GM19351 (cell line): ENCODE measurements at regions not wholly inside any gene's neighbourhood (a gene's known extent, or its start where the extent isn't known, plus 50 kb on each side); places are given as distances from the start of the nearest gene placed in this dataset.

ENCODE experiments used
- ATAC-seq: cut with Tn5 transposase; IDR thresholded peaks from one replicate; pipeline ENCODE4 v1.9.1; 2021; ENCODE audit warnings: mild to moderate bottlenecking, moderate library complexity; ENCODE audit not compliant: unreplicated experiment

- no peak for ATAC-seq
Measured at GRCh38 chr12:75844049-75844770, 187.4 kb downstream of the PHLDA1 start.

DNA sequence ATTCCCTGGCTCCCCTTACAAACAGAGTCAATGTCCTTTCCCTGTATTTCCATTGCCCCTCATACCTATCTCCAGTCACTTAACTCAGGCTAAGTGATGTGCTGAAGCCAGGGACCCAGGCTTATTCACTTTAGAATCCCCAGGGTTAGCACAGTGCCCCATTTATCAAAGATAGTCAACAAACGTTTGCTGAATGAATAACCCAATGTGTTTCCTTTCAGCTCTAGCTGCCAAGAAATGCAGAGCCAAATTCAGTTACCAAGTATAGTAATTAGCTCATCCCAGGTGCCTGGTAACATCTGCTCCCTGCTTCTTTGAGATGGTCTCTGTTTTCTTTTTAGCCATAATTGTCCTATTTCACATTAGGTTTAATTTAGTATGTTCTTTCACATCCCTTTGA is 189.5 kb downstream of the PHLDA1 start:
- ATAC-seq: no peak

- peak; percentile 79 for ATAC-seq
Measured at GRCh38 chr12:75840994-75841355, 190.6 kb downstream of the PHLDA1 start.

DNA sequence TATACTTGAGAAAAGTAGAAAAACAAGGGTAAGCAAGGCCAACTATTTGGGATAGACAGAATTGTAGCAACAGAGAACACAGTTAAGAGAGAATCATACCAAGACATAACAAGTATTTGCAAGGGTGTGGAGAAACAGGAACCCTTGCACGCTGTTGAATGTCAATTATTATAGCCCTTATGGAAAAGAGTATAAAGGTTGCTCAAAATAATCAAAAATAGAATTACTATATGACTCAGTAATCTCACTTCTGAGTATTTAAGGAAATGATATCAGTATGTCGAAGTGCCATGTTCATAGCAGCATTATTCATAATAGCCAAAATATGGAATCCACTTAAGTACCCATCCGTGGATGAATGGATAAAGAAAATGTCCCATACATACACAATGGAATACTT is 193.3 kb downstream of the PHLDA1 start:
- peak; percentile 46 for ATAC-seq

- no peak for ATAC-seq
Measured at GRCh38 chr12:75837700-75838099, 193.9 kb downstream of the PHLDA1 start.

DNA sequence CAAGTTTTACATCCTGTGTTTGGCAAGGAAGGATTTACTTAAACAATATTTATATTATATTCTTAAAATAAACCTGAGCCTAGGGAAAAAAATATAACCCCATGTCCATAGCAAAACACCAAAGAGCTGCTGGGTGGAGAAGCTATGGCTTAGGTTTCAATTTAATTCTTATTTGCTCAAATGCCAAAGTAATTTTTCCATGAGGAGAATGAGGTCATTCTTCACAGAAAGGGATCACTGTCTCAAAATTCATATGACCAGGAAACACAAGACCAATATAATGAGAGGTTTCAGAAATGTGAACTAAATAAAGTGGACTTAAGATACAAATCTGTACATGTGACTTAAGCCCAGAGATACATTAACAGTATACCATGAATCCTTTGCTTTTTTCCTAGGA is 195.0 kb downstream of the PHLDA1 start:
- ATAC-seq: no peak

- no peak for ATAC-seq
Measured at GRCh38 chr12:75834591-75834990, 197.0 kb downstream of the PHLDA1 start.

- ATAC-seq: no peak
Measured at GRCh38 chr12:75833268-75833667, 198.3 kb downstream of the PHLDA1 start.

- ATAC-seq: no peak
Measured at GRCh38 chr12:75831402-75831801, 200.2 kb downstream of the PHLDA1 start.

DNA sequence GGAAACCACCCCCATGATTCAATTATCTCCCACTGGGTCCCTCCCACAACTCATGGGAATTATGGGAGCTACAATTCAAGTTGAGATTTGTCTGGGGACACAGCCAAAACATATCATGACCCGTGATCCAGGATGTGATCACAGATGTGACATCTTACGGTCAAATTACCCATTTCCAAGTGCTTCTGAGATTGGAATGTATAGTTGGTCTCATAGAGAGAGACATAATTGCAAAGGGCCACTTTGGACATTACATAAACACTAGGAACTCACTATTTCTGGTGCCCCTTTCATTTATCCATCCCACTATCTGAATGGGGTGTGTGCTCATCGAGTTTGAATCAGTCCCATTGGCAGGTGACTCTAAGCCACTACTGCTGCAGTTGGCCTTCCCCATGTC is 204.5 kb downstream of the PHLDA1 start:
- ATAC-seq: no peak

DNA sequence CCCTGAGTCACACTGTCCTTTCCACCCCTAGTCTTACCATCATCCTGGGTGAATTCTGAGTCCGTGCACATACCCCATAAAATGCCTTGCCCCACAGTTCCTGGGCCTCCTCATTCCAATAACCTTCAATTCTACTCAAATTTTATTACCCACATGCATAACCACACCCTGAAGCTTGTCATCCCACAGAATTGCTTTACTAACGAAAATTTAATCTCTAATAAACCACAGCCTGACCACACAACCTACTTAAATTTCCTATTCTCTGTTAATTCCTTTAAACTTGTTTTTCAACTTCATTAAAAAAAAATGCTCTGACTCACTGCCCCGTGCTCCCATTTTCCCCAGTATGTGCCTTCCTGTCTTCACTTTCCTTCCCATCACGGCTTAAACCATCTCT is 205.9 kb downstream of the PHLDA1 start:
- no peak for ATAC-seq

GRCh38 chr12:75823475-75823874 is 208.1 kb downstream of the PHLDA1 start:
- ATAC-seq: no peak

- no peak for ATAC-seq
Measured at GRCh38 chr12:75822416-75822815, 209.2 kb downstream of the PHLDA1 start.

DNA sequence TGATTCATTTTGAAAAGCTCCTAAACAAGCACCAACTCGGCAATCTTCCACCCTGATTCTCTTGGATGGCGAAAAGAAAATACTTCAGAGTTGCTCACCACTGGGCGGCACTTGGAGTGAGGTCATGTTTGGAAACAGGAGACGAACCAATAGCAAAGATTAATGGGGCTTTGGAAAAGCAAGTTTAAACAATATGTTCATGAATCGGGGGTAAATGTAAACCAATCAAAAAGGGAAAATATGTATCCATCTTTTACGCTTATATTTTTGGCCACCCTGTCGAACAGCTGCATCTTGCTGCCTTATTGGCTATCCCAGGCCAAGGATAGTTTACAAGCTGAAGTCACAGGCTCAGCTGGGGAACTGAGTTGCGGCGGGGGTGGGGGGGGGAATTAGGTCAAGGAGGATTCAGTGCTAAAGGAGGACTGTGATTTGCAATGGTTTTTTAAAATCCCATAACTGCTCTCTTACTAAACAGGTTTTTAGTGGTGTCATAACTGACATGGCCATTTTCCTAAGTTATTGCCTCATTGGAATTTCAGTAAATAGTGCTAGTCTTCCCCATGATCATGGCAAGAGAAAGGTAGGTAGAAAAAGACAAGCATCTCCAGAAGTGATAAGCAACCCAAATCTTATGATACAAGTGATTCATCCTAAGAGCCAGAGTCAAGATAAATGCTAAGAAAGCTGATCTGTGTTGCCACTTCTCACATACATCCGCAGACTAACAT is 210.6 kb downstream of the PHLDA1 start:
- ATAC-seq: no peak

GRCh38 chr12:75820071-75820470 is 211.5 kb downstream of the PHLDA1 start:
- no peak for ATAC-seq

DNA sequence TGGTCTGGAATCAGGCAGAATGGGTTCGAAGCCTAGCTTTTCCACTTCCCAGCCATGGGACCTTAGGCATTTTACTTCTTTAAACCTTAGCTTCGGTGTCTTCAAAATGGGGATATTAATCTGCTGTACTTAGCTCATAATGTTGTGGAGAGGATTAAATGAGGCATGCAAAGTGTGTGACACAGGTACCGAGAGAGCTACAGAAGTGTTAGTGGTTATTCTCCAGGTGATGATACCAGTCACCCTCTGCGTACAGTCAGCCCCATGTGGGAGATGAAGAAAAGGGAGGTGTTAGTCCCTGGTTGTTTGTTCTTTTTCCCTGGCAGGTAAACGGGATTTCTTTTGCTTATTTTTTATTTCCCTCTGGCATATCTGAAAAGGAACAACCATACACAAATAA is 212.1 kb downstream of the PHLDA1 start:
- no peak for ATAC-seq

DNA sequence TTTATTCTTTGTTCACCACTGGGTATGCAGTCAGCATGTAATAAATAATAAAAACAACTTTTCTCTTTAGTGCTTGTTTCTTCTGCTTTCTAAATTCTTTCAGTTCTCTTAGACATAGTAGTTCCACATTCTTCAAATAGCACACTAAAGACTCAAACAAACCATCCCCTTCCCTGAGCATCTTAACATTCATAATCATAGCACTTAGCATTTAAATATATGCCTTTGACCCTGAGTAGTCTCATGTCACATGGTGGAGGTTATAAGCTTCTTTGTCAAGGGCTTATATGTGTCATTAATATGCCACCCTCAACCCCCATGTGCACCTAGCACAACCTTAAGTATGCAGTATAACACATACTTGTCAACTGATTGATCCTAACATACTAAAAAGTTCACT is 212.7 kb downstream of the PHLDA1 start:
- ATAC-seq: no peak

DNA sequence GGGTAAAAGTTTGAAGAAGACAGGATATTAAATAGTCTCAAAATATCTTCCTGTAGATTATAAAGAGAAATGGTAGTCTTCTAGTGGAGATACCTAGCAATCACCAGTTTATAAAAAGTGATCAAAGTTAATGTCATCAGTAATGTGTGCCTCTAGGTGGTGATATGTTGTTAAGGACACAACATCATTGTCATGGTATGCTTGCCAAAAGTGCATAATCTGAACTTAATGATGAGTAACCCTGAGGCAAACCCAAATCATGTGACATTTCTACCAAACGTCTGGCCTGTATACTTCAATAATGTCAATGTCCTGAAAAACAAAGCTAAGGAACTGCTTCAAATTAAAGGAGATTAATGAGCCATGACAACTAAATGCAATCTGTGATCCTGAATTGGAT is 214.7 kb downstream of the PHLDA1 start:
- peak; percentile 34 for ATAC-seq

DNA sequence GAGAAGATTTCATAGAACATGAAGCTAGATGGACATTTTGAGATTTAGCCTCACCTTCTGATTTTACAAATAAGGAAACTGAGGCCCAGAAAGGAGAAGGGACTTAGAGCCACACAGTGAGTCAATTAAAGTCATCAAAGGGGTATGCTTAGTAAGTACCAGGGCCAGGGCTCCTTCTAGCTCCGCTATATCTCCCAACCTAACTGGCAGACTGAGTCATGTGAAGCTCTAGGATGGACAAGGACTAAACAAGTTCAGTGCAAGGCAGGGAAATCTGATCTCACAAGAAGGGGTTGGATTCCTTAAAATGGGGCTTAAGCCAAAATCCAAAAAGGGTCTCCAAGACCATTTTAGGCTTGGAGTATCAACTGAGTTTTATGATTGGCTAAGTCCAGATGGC is 215.8 kb downstream of the PHLDA1 start:
- ATAC-seq: no peak

DNA sequence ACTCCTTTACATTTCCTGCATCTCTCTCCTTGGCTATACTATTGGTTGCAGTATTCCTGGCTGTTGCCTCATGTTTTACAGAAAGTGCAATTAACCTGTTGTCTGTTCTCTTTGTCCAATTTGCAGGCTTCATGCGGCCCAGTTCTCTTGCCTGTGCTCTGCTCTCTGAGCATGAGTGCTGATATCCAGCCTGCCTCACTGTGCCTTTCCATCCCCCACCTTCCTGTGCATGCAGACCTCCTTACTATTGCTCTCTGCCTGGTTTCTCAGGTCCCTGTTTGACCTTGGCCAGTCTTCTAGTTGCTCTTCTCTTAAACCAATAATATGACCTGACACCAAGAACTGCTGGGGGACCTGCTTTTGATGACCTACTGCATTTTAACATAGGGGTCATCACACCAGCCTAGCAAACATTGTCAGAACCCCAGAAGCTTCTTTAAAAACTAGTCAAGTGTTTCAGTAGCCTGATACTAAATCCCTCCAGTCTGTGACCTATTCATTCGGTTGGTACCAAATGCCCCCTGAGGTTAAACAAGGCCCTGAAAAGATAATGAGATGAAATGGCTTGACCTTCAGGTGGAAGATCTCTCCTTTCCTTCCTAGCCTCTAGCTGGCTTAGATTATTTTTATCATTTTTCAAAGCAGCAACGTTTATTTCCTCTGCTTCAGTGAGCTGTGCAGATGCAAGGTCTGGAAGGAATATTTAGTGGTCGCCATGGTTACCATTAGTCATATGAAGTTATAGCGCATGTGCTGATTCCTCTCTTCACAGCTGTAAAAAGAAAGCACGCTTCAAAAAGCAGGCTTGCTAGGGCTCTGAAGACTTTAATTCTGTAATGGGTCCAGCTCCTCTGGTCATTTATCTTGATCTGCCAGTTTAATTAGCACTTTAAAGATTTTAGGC is 216.5 kb downstream of the PHLDA1 start:
- peak; percentile 41 for ATAC-seq

DNA sequence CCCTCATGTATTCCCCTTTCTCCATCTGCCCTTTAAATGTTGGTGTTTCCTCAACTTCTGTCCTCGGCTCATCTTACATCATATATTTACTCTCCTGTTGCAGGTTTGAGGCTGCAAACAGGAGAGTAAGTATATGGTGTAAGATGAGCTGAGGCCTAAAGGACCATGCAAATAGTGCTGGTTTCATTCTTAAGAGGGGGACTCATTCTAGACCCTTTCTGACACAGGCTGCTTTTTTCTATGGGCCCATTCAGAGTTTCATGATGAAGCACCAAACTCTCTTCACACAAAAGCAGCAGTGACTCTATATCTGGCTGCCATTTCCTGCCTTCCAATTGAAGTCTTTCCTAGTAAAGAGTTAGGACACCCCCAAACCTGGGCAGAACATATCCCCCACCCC is 218.5 kb downstream of the PHLDA1 start:
- no peak for ATAC-seq
